Endothelial cell of umbilical vein (primary cell): ENCODE measurements at regions not wholly inside any gene's neighbourhood (a gene's known extent, or its start where the extent isn't known, plus 50 kb on each side); places are given as distances from the start of the nearest gene placed in this dataset.

Source experiments
- CTCF ChIP-seq, 2 donors: IDR thresholded peaks; 1 replicate in 1 of 2; 2 replicates in 1 of 2; pipeline ENCODE4 v1.5.1; 2011; ENCODE audit warnings: low read length in 2 of 2, mild to moderate bottlenecking in 2 of 2, moderate library complexity in 2 of 2, control low read depth in 1 of 2, inconsistent platforms in 1 of 2, low read depth in 1 of 2; ENCODE audit not compliant: insufficient read depth in 1 of 2; ENCODE audit errors: extremely low read depth in 1 of 2
- FOS ChIP-seq: IDR thresholded peaks from 2 replicates; pipeline ENCODE4 v1.6.1; 2011; ENCODE audit warnings: mild to moderate bottlenecking, low read length, moderate library complexity, borderline replicate concordance; ENCODE audit not compliant: insufficient read depth
- MAX ChIP-seq: IDR thresholded peaks from 2 replicates; pipeline ENCODE4 v1.6.1; 2011; ENCODE audit not compliant: insufficient read depth, insufficient read length
- POLR2A ChIP-seq: IDR thresholded peaks from 2 replicates; pipeline ENCODE4 v1.6.1; 2012; ENCODE audit warnings: low read depth, mild to moderate bottlenecking, control low read depth, low read length
- POLR2AphosphoS5 ChIP-seq: IDR thresholded peaks from 2 replicates; pipeline ENCODE4 v1.6.1; 2012; ENCODE audit warnings: low read depth, mild to moderate bottlenecking, control low read depth, low read length, moderate library complexity; ENCODE audit not compliant: insufficient read depth

GRCh38 chr16:85536073-85536410 lies 77.1 kb upstream of the GSE1 start:
- TF ChIP-seq CTCF (IDR thresholded peaks at IDR 0.05; ENCODE audit: extremely low read depth in 1 of 2, insufficient read depth in 1 of 2, low read depth in 1 of 2, low read length in 2 of 2) (no peak), FOS (no peak), POLR2AphosphoS5 (no peak), MAX (no peak), POLR2A (no peak)
